ENCODE measurements at regions not wholly inside any gene's neighbourhood (a gene's known extent, or its start where the extent isn't known, plus 50 kb on each side); places are given as distances from the start of the nearest gene placed in this dataset.

GRCh38 chr5:145619806-145620310, 215.3 kb downstream of the PRELID2 start:
- no peak for TF ChIP-seq CTCF (IDR thresholded peaks at IDR 0.05)
- no peak for TF ChIP-seq POLR2A (IDR thresholded peaks at IDR 0.05)
